T-helper 2 cell (primary cell): ENCODE measurements at regions not wholly inside any gene's neighbourhood (a gene's known extent, or its start where the extent isn't known, plus 50 kb on each side); places are given as distances from the start of the nearest gene placed in this dataset.
A peak's percentile ranks its signal among the peaks of the same experiment; 100 is the strongest.
"Not testable (repeated sequence)": the region's sequence is repeated elsewhere in the genome, so short reads cannot be mapped to it uniquely, and the experiment has no call there.

Source experiments
- DNase-seq, 5 experiments: peaks; one replicate each; pipeline versions ENCODE4 v3.0.0 to v3.0.0-alpha.2; 2012 to 2022

DNA sequence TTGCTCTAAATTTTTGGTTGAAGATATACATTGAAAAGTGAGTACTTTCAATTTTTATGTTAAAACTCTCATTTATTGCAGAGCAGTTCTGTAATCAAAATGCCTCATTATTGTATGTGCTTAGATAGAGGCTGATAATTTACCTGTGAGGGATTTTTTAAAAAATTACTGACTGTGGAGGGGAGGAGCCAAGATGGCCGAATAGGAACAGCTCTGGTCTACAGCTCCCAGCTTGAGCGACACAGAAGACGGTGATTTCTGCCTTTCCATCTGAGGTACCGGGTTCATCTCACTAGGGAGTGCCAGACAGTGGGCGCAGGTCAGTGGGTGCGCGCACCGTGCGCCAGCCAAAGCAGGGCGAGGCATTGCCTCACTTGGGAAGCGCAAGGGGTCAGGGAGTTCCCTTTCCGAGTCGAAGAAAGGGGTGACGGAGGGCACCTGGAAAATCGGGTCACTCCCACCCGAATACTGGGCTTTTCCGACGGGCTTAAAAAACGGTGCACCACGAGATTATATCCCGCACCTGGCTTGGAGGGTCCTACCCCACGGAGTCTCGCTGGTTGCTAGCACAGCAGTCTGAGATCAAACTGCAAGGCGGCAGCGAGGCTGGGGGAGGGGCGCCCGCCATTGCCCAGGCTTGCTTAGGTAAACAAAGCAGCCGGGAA is 89.4 kb downstream of the DDX11 start:
- not testable (repeated sequence) for DNase-seq

DNA sequence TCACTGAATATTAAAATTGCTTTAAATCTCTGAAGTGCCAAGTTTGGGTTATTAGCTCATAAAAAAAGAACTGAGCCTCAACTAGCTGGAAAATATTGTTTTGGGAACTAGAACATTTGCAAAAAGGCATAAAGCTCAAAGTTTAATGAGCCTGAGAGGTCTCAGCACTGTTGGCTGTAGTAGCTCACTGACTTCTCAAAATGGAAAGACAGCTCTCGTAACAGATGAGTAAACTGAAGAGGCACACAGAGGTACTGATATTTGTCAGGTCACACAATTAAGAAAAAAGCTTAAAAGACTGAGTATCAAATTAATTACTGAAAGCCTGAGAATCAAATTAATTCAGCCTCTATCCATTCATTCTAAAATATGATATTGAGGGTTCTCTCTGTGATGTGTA is 100.6 kb downstream of the DDX11 start:
- DNase-seq, result not testable (repeated sequence)

DNA sequence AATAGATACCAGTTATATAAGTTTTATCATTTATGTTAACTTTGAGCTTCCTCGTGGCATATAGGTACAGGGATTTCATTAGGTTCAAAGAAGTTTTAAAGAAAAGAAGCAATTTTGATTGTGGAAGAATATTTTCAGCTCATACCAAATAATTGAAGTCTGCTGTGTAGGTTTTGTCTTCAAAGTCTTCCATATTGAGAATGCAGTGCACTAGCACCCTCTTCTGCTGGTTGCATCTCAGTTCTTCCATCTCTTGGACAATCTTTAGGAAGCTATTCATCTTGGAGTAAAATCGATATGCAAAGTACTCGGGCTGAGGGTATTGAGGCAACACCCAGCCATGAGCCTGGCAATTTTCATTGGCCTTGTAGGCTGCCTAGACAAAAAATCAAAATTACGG is 103.9 kb downstream of the DDX11 start:
- not testable (repeated sequence) for DNase-seq

DNA sequence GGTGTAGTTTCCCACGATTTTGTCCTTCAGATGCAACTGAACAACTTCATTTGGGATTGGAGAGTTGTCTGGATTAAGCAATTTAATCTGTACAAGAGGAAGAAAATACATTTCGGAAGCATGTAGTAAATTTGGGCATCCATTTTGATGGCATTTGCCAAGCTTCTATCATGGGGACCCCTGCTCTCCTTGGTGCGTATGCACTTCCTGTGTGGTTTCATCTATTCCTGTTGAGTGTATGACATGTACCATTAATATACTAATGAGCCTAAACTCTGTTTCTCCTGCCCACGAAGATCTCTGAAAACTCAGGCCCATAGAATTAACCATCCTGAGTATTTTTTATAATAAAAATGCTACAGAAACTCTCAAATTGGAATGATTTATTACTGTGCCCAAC is 105.2 kb downstream of the DDX11 start:
- DNase-seq, result not testable (repeated sequence)

DNA sequence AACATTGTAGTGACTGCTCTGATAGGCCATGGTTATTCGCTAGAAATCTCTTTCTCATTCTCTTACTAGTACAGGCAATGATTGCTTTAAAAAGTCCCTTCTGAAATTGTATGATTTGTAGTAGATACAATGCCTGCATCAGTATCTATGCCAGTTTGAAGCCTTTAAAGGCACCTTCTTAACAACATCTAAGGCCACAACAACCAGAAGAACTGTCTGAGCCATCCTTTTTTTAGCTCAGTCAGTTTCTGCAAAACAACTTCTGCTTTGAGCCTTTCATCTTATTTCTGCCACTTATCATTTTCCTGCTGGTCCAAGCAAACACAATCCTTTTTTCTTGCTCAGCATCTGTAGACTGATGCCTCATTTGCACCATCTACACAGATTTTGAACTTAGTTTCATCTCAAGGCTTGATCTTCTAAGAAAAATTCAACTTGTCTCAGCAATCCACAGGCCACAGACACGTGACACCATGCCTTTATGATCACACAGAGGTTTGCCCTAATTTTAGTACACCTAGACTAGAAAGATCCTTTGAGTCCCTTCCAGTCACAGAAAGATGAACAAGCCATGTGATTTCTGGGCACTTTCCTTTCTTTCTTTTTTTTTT is 106.1 kb downstream of the DDX11 start:
- not testable (repeated sequence) for DNase-seq

DNA sequence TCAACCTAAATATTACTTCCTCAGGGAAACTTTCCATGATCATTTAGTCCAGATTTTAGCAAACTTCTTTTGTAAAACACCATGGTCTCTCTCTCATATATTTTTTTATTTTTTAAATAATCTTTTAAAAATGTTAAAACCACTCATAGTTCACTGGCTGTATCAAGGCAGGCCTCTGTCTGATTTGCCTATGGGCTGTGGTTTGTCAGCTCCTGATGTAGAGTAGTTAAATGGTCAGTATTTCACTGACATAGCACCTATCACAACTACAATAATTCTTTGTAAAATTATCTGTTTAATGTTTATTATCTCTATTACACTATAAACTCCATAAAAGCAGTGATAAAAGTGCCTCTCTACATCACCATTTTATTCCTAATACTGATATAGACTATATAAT is 108.9 kb downstream of the DDX11 start:
- not testable (repeated sequence) for DNase-seq

DNA sequence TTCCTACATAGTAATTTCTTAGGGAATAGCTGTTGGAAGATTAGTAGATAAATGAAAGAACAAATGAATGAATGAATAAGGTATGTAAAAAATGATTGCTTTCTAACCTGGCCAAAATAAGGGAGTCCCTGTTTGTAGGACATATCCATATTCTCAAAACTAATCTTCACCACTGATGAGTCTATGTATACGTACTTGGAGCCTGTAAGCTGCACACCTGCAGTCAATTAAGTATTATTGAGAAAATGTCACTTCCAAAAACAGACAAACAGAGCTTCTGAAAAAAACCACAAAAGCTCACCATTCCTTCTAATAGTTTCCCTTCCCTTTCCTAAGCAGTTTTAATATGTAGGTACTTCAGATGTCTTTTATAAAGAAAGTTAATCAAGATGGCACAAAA is 109.4 kb downstream of the DDX11 start:
- DNase-seq, result not testable (repeated sequence)

DNA sequence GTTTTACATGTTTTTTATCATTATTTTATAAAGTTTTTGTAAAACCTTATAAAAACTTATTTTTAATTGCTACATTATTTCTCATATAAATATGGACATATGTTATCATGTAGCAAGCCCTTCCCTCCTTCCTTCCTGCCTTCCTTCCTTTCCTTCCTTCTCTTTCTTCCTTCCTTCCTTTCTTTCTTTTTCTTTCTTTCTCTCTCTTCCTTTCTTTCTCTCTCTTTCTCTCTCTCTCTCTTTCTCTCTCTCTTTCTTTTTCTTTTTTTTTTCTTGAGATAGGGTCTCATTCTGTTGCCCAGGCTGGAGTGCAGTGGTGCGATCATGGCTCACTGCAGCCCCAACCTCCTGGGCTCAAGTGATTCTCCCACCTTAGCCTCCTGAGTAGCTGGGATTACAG is 110.2 kb downstream of the DDX11 start:
- DNase-seq, result not testable (repeated sequence)

DNA sequence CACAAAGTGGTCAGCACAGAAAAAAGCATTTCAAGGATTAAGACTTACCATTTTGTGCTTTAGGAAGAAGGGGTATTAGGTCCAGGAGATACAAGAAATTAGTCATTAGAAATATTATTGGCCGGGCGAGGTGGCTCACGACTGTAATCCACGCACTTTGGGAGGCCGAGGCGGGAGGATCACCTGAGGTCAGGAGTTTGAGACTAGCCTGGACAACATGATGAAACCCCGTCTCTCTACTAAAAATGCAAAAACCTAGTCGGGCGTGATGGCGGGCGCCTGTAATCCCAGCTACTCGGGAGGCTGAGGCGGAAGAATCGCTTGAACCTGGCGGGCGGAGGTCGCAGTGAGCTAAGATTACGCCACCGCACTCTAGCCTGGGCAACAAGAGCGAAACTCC is 111.0 kb downstream of the DDX11 start:
- not testable (repeated sequence) for DNase-seq

DNA sequence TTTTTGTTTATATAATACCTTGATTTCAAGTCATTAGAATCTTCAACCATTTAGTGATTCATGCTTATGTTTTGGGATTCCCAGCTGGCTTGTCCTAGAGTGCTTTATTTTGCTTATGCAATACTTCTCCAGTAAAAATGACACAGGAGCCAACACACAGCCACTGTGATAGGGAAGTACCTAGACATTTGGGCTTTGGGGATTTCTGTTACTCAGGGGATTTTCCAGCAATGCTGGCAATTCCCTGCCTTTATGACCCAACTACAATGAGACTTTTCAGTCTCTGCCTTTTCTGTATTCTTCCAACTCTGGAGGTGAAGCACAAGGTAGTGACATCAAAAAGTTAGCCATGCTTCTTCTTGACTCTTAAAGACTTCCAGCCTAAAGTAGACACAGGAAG is 119.0 kb downstream of the DDX11 start:
- not testable (repeated sequence) for DNase-seq

DNA sequence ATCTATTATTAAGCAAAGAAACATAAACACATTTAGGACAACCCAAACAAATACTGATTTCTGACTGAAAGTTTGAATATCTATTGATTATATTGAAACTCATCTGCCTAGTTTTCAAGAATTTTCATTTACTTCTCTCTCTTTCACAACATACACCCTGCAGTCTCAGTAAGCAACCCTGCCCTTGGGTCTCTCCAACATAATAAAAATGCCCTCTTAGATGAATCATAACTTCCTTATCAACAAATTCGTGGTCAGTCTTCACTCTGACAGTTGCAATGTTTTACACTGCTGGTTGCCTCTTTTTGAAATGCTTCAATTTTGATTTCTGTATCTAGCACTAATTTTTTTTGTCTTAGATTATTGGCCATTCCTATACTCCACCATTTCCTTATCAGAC is 122.0 kb downstream of the DDX11 start:
- not testable (repeated sequence) for DNase-seq

DNA sequence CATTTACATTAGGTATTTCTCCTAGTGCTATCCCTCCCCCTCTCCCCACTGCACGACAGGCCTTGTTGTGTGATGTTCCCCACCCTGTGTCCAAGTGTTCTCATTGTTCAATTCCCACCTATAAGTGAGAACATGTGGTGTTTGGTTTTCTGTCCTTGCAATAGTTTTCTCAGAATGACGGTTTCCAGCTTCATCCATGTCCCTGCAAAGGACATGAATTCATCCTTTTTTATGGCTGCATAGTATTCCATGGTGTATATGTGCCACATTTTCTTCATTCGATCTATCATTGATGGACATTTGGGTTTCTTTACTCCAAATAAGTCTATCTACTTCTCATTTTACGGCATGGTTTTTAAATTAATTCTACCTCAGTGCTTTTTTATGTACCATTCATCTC is 125.8 kb downstream of the DDX11 start:
- DNase-seq, result not testable (repeated sequence)

DNA sequence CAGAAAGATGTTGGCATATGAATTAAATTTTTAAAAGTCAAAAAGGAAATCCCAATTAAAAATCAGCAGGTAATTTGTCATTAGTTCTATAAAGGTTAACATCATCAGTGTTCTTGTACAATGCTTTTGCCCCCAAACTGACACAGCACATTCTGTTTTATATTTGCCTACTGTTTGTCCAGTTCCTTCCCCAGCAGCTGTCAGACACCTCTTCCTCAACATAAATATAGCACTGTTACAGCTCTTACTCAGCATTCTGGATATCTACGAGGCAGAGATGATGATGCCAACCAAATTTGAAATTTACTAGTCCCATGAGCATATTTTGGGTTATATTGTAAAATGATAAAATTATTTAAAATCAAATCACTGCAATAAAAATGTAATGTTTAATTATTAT is 124.6 kb downstream of the SINHCAF start:
- DNase-seq, result no peak

DNA sequence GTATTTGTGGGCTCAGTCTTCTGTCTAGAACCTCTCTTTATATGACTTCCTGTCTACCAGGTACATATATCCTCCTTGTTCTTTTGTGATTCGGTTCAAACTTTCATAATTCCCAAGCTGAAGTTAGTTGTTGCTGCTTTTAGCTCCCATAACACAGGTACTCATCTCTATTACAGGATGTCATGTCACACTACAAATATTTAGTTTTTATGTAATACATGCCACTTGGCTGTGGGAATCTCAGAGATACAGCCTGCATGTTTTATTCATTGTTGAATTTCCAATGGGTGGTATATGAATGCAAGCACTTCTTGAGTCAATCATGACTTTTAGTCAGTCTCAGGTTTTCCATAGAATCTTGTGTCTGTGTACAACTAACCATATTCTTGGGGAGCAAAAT is 122.7 kb downstream of the SINHCAF start:
- DNase-seq, result no peak

DNA sequence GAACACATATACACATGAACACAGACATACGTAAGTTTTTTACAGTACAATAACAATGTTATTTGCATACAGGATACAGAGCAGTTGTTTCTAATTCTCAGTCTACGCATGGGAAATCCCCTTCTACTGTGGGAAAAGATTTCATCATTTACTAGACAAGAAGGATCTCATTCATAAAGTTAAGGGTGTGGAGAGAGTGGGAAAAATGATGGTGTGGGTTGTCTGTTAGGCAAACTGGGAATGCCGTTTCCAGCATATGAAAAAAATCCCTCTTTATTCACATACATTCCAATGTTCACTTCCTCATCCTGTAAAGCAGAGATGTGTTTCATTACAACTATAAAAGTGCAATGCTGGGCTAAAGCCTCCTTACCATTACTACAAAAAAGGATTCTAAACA is 120.9 kb downstream of the SINHCAF start:
- DNase-seq, result peak in 1 of 5 experiments; percentile 23

DNA sequence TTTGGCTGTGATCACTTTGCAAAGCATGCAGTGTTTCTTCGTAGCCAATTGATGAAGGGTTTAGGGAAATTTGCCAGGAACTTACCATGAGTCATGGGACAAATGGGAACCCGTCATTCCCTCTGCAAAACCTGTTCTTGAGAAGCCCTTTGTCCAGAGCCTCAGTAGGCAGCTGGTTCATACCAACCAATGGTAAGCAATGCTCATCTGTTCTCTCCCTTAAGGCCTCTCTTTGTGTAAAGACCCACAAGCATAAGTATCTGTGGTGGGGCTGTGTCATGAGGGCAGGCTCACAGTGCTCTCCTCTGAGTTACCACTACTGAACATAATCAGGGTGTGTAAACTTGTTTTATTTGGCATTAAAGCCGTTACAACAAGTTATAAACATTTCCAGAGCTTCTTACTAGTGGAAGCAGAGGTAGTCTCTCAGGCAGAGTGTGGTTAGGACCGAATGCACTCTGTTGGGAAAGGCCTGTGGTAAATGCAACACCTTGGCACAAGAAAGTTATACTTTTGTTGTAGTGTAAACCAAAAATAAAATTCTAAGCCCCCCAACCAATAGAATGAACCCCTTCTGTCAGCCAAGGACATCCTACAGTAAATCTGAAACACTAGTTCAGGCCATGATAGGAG is 119.8 kb downstream of the SINHCAF start:
- DNase-seq, result no peak

DNA sequence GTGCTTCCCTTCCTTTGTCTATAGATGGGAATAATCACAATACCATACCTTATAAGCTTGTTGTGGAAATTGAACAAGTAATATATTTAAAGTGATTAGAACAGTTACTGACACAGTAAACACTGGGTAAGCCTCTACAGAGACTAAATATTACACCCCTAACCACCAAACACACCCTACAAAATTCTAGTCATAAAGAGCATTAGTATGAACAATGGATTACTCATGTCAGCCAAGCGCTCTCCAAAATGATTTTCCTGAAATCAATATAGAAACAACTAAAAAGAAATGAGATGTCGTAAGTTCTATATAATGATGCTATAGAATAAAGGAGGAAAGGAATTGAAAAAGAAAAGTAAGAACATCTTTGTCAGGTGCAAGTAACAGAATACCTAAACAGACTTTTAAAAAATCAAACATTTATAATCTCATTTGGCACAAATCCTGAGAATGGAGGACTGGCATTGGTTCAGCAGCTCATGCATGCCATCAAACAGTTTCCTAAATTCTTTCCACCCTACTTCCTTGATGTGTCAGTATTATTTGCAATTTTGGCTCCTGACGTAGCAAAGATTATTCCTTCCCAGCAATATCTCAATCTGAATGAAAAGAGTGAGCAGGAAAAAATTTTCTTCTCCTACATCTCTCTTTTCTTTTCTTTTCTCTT is 118.0 kb downstream of the SINHCAF start:
- no peak for DNase-seq

DNA sequence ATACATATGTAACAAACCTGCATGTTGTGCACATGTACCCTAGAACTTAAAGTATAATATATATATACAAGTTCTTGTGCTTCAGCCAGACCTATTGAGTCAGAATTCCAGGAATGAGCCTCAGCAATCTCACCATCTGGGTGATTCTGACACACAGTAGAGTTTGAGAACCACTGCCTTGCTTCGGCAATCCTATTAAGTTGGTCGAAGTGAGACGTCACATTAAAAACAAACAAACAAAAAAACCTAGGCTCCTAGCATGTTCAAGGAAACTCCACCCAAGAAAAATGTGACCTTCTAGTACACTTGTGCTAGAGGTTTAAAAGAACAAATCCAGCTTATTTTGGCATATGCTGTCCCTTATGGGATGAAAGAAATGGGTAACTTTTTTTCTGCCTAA is 115.8 kb downstream of the SINHCAF start:
- DNase-seq, result no peak

DNA sequence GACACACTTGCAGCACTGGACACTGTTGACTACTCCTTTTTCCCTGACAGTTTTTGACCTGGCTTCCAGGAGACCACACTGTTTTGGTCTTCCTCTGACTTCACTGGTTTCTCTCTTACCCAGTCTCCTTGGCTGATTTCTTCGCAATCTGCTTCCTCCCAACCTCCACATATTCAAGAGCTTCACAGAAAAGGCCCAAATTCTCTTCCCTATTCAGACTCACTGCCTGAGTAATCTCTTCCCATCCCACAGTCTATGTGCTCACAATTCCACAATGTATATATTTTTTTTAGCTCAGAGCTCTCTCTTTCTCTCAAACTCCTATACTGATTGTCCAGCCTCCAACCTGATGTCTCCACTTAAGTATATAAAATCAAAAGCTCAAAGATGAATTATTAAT is 115.4 kb downstream of the SINHCAF start:
- no peak for DNase-seq

DNA sequence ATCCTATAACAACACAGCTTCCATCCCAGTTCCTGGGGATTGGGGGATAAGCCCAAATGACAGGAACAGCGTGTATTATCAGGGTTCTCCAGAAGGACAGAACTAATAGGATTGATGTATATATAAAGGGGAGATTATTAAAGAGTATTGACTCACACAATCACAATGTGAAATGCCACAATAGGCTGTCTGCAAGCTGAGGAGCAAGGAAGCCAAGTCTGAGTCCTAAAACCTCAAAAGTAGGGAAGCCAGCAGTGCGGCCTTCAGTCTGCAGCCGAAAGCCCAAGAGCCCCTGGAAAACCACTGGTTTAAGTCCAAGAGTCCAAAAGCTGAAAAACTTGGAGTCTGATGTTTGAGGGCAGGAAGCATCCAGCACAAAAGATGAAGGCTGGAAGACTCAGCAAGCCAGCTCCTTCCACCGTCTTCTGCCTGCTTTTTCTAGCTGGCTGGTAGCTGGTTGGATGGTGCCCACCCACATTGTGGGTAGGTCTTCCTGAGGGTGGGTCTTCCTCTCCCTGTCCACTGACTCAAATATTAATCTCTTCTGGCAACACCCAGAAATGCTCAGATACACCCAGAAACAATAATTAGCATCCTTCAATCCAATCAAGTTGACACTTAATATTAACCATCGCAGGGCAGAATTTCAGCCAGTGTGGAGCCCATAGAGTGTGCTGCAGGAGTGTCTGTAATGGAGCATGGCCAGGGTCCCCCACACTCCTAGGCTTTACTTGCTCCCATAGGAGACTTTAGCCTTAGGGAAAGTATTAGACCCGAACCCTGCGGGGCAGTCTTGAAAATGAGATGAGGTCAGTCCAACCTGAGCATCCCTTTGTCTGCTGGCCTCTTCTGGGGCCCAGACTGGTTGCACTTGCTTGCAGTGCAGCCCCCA is 111.1 kb downstream of the SINHCAF start:
- DNase-seq, result no peak

DNA sequence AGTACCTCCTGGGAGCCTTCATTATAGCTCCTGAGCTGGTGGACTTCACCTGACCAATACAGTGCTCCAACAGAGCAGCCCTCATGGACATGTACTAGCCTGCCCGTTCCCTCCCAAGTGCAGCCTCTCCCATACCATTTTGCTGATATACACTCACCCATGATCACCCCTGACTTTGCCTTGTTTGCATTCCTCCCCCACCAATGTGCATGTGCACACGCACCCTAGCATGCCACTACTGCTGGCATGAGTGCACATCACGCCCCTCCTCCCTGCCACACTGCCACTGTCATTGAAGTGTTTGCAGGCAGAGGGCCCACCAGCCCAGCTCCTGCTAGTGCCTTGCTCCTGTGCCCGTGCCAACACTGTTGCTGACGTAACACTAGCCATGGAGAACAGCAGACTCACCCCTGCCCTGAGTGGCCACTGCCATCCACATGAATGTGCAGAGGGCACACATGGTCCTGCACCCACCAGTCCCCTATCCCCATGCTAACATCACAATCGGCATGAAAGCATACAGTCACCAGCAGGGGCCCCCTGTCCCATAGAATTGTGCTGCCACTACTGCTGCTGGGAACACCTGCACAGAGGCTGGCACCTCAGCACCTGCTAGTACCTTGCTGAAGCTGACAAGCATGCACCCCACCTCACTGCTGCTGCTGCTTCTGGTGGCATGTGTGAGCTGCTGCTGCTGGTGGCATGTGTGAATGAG is 110.3 kb downstream of the SINHCAF start:
- DNase-seq, result no peak

DNA sequence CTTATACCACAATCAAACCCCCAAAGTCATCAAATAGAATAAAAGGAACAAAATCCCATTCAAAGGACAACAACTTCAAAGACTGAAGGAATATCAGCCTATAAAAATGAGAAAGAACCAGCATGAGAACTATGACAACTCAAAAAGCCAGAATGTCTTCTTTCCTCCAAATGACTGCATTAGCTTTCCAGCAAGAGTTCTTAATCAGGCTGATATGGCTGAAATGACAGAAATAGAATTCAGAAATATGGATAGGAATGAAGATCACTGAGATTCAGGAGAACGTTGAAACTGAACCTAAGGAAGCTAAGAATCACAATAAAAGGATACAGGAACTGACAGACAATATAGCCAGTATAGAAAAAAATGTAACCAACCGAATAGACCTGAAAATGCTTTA is 109.5 kb downstream of the SINHCAF start:
- DNase-seq, result no peak
